ENCODE measurements at regions not wholly inside any gene's neighbourhood (a gene's known extent, or its start where the extent isn't known, plus 50 kb on each side); places are given as distances from the start of the nearest gene placed in this dataset.
"Not testable (repeated sequence)": the region's sequence is repeated elsewhere in the genome, so short reads cannot be mapped to it uniquely, and the experiment has no call there.

DNA sequence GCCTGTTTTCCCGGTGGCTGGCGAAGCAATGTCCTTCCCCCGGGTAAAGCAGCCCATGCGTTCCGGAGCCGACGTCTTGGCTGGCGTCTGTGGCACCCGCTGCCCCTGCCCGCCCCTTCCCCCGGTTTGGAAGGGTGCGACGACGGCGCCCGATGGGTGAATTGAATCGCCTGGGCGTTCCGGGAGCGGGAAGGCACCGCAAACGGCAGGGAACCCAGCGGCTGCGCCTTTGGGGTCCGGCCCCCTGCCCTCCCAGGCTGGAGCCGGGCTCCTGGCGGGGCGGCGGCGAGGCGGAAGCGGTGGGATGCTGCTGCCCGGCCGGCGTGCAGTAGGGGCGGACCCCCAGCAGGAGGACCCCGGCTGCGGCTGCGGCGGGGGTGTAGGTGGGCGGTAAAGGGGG, 123.6 kb upstream of the RHOU start:
- H3K4me2 ChIP-seq (ENCODE audit: low read length); H3K27me3 ChIP-seq (ENCODE audit: insufficient read depth, low read length); H3K9ac ChIP-seq (ENCODE audit: low read length); POLR2A ChIA-PET; DNase-seq (ENCODE audit: low read depth, low spot score); ATAC-seq; intact Hi-C loops (cut with micrococcal nuclease); H3K9me2 ChIP-seq (ENCODE audit: insufficient read depth); RAD21 ChIA-PET (ENCODE audit: low non-redundant PET in 1 of 2, low total read pairs in 2 of 2, uncharacterized antibody in 2 of 2, unreplicated experiment in 2 of 2); H4K20me1 ChIP-seq (ENCODE audit: insufficient read depth); H3K4me3 ChIP-seq (replicated peaks in 1 of 2; ENCODE audit: low read depth in 1 of 2, low read length in 2 of 2); H3K27ac ChIP-seq (ENCODE audit: low read depth, low read length); BruUV-seq (replicated peaks); H3K9me3 ChIP-seq (ENCODE audit: control insufficient read depth in 1 of 2, insufficient read depth in 1 of 2, low read depth in 1 of 2, low read length in 2 of 2); H3K36me3 ChIP-seq (ENCODE audit: control insufficient read depth in 1 of 2, insufficient read depth in 2 of 2, low read length in 2 of 2); H2AFZ ChIP-seq (ENCODE audit: low read depth, low read length, poor library complexity, severe bottlenecking); H3K79me2 ChIP-seq (ENCODE audit: insufficient read depth, low read length); H3K4me1 ChIP-seq (ENCODE audit: control insufficient read depth in 1 of 2, insufficient read depth in 2 of 2, low read length in 2 of 2); CTCF ChIA-PET: not testable (repeated sequence)

DNA sequence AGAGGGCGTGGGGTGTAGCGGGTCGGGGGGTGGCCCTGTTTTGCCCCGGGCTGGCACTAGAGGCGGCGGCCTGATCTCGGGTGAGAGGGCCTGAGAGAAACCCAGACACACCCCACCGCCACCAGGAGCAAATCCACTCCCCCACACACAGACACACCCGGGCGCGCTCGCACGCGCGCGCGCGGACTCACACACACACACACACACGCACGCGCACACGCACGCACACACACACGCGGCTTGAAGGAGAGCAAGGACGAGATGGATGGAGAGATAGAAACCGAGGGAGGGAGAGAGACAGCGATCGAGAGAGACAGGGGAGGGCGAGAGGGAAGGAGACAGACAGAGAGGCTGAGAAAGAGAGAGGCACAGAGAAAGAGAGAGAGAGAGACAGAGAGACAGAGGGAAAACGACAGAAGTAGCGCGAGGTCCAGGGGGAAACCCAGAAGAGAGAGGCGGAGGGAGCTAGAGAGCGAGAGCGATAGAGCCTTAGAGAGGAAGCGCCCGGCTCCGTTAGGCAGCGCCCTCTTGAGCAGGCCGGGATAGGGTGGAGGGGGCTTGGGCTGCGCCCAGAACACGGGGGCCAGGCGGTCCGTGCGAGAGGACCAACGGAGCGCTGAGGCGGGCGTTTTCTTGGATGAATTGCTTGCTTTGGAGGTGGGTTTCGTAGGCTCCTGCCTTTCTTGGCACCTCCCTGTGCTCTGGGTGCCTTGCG, 113.1 kb upstream of the RHOU start:
- H3K36me3 ChIP-seq (ENCODE audit: control insufficient read depth in 1 of 2, insufficient read depth in 2 of 2, low read length in 2 of 2); H2AFZ ChIP-seq (ENCODE audit: low read depth, low read length, poor library complexity, severe bottlenecking); H3K4me1 ChIP-seq (ENCODE audit: control insufficient read depth in 1 of 2, insufficient read depth in 2 of 2, low read length in 2 of 2); H3K4me2 ChIP-seq (ENCODE audit: low read length); intact Hi-C loops (cut with micrococcal nuclease); CTCF ChIA-PET; POLR2A ChIA-PET; H3K9me2 ChIP-seq (ENCODE audit: insufficient read depth); H3K27ac ChIP-seq (ENCODE audit: low read depth, low read length); BruUV-seq (replicated peaks); H3K9me3 ChIP-seq (ENCODE audit: control insufficient read depth in 1 of 2, insufficient read depth in 1 of 2, low read depth in 1 of 2, low read length in 2 of 2); RAD21 ChIA-PET (ENCODE audit: low non-redundant PET in 1 of 2, low total read pairs in 2 of 2, uncharacterized antibody in 2 of 2, unreplicated experiment in 2 of 2); H3K4me3 ChIP-seq (replicated peaks in 1 of 2; ENCODE audit: low read depth in 1 of 2, low read length in 2 of 2); H4K20me1 ChIP-seq (ENCODE audit: insufficient read depth); DNase-seq (ENCODE audit: low read depth, low spot score); H3K27me3 ChIP-seq (ENCODE audit: insufficient read depth, low read length); H3K79me2 ChIP-seq (ENCODE audit: insufficient read depth, low read length); H3K9ac ChIP-seq (ENCODE audit: low read length); ATAC-seq: not testable (repeated sequence)

DNA sequence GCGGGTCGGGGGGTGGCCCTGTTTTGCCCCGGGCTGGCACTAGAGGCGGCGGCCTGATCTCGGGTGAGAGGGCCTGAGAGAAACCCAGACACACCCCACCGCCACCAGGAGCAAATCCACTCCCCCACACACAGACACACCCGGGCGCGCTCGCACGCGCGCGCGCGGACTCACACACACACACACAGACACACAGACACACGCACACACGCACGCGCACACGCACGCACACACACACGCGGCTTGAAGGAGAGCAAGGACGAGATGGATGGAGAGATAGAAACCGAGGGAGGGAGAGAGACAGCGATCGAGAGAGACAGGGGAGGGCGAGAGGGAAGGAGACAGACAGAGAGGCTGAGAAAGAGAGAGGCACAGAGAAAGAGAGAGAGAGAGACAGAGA, 108.8 kb upstream of the RHOU start:
- H4K20me1 ChIP-seq (ENCODE audit: insufficient read depth); H3K9ac ChIP-seq (ENCODE audit: low read length); H3K79me2 ChIP-seq (ENCODE audit: insufficient read depth, low read length); H3K4me3 ChIP-seq (replicated peaks in 1 of 2; ENCODE audit: low read depth in 1 of 2, low read length in 2 of 2); POLR2A ChIA-PET; H3K27me3 ChIP-seq (ENCODE audit: insufficient read depth, low read length); H3K4me1 ChIP-seq (ENCODE audit: control insufficient read depth in 1 of 2, insufficient read depth in 2 of 2, low read length in 2 of 2); H3K36me3 ChIP-seq (ENCODE audit: control insufficient read depth in 1 of 2, insufficient read depth in 2 of 2, low read length in 2 of 2); H3K4me2 ChIP-seq (ENCODE audit: low read length); DNase-seq (ENCODE audit: low read depth, low spot score); ATAC-seq; H2AFZ ChIP-seq (ENCODE audit: low read depth, low read length, poor library complexity, severe bottlenecking); RAD21 ChIA-PET (ENCODE audit: low non-redundant PET in 1 of 2, low total read pairs in 2 of 2, uncharacterized antibody in 2 of 2, unreplicated experiment in 2 of 2); BruUV-seq (replicated peaks); H3K27ac ChIP-seq (ENCODE audit: low read depth, low read length); H3K9me3 ChIP-seq (ENCODE audit: control insufficient read depth in 1 of 2, insufficient read depth in 1 of 2, low read depth in 1 of 2, low read length in 2 of 2); CTCF ChIA-PET; intact Hi-C loops (cut with micrococcal nuclease); H3K9me2 ChIP-seq (ENCODE audit: insufficient read depth): not testable (repeated sequence)

DNA sequence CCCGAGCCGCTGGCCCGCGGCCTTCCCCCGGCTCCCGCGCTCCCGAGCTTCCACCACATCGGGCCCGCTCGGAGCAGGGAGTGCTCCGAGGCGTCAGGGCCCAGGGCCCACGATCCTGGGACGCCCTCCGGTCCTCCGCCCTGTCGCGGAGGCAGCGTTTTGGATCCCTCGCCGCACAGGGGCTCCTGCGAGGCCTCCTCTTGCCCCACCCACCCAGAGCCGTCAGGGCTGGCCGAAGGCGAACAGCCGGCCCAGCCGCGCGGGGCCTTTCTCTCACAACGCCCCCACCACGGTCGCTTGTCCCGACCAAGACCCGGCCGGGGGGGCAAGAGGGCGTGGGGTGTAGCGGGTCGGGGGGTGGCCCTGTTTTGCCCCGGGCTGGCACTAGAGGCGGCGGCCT, 102.4 kb upstream of the RHOU start:
- H3K27me3 ChIP-seq (ENCODE audit: insufficient read depth, low read length); POLR2A ChIA-PET; DNase-seq (ENCODE audit: low read depth, low spot score); H3K79me2 ChIP-seq (ENCODE audit: insufficient read depth, low read length); H3K27ac ChIP-seq (ENCODE audit: low read depth, low read length); H3K36me3 ChIP-seq (ENCODE audit: control insufficient read depth in 1 of 2, insufficient read depth in 2 of 2, low read length in 2 of 2); H3K4me3 ChIP-seq (replicated peaks in 1 of 2; ENCODE audit: low read depth in 1 of 2, low read length in 2 of 2); H3K9me3 ChIP-seq (ENCODE audit: control insufficient read depth in 1 of 2, insufficient read depth in 1 of 2, low read depth in 1 of 2, low read length in 2 of 2); RAD21 ChIA-PET (ENCODE audit: low non-redundant PET in 1 of 2, low total read pairs in 2 of 2, uncharacterized antibody in 2 of 2, unreplicated experiment in 2 of 2); H3K9me2 ChIP-seq (ENCODE audit: insufficient read depth); H4K20me1 ChIP-seq (ENCODE audit: insufficient read depth); CTCF ChIA-PET; ATAC-seq; H3K4me1 ChIP-seq (ENCODE audit: control insufficient read depth in 1 of 2, insufficient read depth in 2 of 2, low read length in 2 of 2); H2AFZ ChIP-seq (ENCODE audit: low read depth, low read length, poor library complexity, severe bottlenecking); H3K9ac ChIP-seq (ENCODE audit: low read length); H3K4me2 ChIP-seq (ENCODE audit: low read length); intact Hi-C loops (cut with micrococcal nuclease); BruUV-seq (replicated peaks): not testable (repeated sequence)

DNA sequence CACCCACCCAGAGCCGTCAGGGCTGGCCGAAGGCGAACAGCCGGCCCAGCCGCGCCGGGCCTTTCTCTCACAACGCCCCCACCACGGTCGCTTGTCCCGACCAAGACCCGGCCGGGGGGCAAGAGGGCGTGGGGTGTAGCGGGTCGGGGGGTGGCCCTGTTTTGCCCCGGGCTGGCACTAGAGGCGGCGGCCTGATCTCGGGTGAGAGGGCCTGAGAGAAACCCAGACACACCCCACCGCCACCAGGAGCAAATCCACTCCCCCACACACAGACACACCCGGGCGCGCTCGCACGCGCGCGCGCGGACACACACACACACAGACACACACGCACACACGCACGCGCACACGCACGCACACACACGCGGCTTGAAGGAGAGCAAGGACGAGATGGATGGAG, 100.0 kb upstream of the RHOU start:
- RAD21 ChIA-PET (ENCODE audit: low non-redundant PET in 1 of 2, low total read pairs in 2 of 2, uncharacterized antibody in 2 of 2, unreplicated experiment in 2 of 2); CTCF ChIA-PET; DNase-seq (ENCODE audit: low read depth, low spot score): not testable (repeated sequence)

More for the DNA sequence above, 100.0 kb upstream of the RHOU start:
- H3K4me1 ChIP-seq (ENCODE audit: control insufficient read depth in 1 of 2, insufficient read depth in 2 of 2, low read length in 2 of 2); POLR2A ChIA-PET; H3K4me3 ChIP-seq (replicated peaks in 1 of 2; ENCODE audit: low read depth in 1 of 2, low read length in 2 of 2); H3K27ac ChIP-seq (ENCODE audit: low read depth, low read length); H3K9me3 ChIP-seq (ENCODE audit: control insufficient read depth in 1 of 2, insufficient read depth in 1 of 2, low read depth in 1 of 2, low read length in 2 of 2); H3K9me2 ChIP-seq (ENCODE audit: insufficient read depth); intact Hi-C loops (cut with micrococcal nuclease); H3K36me3 ChIP-seq (ENCODE audit: control insufficient read depth in 1 of 2, insufficient read depth in 2 of 2, low read length in 2 of 2); H4K20me1 ChIP-seq (ENCODE audit: insufficient read depth); H3K4me2 ChIP-seq (ENCODE audit: low read length); ATAC-seq; BruUV-seq (replicated peaks); H3K9ac ChIP-seq (ENCODE audit: low read length); H3K27me3 ChIP-seq (ENCODE audit: insufficient read depth, low read length); H3K79me2 ChIP-seq (ENCODE audit: insufficient read depth, low read length); H2AFZ ChIP-seq (ENCODE audit: low read depth, low read length, poor library complexity, severe bottlenecking): not testable (repeated sequence)
